Stimulated activated CD4-positive, alpha-beta T cell treated with anti-CD3 and anti-CD28 coated beads, Interleukin-4, amount 100 ng/mL, for 24 hours (primary cell): ENCODE measurements at regions not wholly inside any gene's neighbourhood (a gene's known extent, or its start where the extent isn't known, plus 50 kb on each side); places are given as distances from the start of the nearest gene placed in this dataset.
"Not testable (repeated sequence)": the region's sequence is repeated elsewhere in the genome, so short reads cannot be mapped to it uniquely, and the experiment has no call there.

Experiments used
- DNase-seq: peaks from one replicate; pipeline ENCODE4 v3.0.0-alpha.2; 2020

DNA sequence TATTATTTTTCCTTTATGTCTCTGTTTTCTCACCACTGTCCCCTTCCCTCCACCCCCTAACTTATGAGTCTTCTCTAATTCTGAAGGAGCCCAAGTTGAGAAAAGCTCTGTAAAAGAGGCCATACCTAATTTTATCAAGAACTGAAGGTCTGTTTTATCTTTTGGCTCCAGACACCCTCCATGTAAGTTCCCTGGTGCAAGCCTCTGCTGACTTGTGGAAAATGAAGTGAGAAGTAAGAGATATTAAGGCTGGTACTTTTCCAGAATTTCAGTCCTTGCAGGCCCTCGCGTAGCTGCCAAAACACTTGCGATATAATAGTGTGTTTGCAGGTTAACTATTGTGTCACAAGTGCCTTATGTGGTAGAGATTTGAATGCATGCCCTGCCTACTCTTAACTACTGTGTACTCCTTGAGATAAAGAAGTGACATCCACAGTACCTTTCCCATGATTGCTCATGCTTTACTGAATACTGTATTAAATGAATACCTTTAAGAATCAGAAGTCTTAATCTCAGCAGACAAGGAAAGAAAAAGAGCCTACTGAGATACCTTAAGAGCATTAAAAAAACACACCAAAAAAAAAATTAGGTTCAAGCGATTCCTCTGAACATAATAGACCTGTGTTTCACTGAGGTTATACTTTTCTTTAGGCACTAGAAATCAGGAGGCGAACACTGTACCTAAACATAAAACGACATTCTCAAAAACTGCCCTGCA is 143.6 kb upstream of the ZNF184 start:
- no peak for DNase-seq

DNA sequence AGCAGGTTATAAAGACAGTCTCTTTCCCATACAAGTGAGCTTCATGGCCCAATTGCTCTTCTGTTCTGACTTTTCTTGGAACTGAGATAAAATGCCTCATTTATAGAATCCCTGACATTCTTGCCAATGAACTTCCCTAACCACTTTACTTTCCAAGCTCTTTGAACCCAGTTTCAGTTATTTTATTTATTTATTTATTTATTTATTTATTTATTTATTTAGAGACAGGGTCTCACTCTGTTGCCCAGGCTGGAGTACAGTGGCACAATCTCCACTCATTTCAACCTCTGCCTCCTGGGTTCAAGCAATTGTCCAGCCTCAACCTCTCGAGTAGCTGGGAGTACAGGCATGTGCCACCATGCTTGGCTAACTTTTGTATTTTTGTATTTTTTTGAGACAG is 138.5 kb upstream of the ZNF184 start:
- DNase-seq, result no peak

DNA sequence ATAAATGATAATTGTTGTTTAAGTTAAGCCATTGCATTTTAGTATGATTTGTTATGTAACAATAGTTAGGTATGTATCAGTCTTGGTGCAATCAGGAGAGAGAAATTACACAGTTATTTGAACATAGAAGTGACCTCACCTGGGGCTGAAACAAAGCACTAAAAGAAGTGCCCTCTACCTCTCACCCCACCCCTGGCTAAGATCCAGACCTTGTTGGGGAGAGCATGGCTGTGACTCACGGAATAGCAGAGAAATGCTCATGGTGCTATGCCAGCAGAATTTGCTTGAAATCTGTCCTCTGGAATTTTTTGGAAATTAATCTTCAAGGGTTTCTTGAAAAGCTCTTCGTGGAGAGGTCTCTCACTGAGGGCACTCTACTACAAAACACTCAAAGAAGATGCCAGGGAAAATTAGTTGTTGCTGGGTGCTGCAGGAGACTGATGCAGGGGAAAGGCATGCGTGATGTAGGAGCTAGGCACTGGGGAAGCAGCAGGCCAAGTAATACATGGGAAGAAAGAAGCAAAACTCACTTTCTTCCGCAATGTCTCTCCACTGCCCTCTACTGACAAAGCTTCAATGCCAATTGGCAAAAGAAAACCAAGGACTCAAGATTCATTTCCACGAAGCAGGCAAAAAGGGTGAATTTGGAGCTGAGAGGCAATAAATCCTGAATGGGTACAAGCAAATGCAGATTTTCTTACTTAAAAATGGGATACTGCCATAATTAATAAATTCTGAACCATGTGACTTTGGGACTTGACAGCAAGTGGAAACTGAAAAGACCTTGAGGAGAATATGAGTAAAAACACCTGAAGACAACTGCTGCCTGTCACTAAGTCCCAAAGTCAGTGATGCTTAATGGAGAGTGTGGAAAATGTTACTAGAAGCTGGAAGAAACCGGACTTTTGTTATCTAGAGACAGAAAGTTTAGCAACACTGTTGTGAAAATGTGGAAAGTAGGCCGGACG is 136.3 kb upstream of the ZNF184 start:
- DNase-seq, result no peak

DNA sequence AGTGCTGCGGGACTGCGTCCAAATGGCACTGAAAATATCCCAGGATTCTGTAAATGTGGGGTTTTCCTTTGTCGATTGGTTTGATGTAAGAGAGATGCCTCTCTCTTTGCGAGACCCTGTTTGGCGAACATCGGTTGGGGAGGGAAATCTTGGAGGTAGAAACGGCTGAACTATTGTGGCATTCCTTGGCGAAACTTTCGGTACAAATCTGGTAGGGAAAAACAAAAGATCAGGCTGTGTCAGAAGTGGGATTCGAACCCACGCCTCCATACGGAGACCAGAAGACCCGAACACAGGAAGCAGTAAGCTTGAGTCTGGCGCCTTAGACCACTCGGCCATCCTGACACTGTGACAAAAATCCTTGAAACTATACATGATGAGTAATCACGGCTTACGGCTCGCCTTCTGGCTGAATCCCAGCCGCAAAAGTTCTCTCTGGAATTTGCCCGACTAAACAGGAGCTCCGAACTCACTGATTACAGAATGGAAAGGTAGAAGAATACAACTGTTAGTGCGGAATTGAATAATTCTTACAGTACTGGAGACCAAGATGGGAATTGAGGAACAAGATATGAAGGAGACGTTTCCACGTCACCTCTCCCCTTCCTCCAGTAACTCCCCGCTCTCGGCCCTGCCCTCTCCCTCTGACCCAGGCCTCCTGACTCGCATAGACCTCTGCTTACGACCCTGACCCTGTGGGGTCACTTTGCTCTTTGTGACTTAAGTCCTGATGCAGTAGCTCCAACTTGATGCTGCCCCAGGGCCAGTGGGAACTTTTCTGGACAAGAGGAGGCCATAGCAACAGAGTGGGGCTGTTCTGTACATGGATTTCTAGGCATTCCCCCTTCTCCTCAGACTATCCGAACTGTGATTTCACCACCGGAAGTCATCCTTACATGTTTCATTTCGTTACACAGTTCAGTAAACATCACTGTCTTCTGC is 132.8 kb upstream of the ZNF184 start:
- no peak for DNase-seq

DNA sequence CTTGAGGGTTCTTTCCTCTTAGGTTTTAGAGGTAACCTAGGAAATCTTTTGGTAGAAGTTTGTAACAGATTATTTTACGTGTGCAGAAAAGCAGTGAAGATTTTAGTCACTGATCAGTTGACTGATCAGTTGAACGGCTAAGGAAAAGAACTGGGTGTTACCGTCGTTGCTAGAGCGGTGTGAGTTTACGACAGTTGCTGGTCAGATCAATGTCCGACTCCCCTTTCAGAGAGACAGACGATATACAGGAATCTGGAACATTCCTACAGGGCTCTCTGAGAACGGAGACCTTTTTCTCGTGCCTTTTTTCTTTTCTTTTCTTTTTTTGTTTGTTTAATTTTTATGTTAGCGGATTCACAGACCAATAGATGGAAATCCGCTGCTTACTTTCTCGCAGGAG is 132.1 kb upstream of the ZNF184 start:
- no peak for DNase-seq

DNA sequence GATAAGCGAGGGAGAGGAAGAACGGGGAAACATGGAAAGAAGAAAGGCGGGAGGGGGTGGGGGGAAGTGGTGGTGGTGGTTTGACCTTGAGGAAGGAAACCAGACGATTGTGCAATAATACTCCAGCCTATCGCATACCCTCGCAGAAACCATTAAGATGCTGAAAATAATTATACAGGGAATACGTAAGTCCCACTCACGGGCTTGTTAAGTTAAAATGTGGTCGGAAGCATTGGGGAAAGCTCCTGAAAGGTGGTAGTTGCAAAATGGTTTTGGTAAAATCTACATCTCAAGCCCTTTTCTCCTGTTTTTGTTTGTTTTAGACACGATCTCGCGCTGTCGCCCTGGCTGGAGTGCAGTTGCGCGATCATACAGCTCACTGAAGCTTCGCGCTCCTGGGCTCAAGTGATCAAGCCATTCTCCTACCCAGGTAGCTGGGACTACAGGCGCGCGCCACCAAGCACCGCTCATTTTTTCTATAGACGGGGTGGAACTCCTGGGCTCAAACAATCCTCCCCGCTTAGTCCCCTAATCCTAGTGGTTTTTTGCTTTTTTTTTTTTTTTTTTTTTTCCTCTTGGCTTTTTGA is 128.9 kb upstream of the ZNF184 start:
- no peak for DNase-seq

DNA sequence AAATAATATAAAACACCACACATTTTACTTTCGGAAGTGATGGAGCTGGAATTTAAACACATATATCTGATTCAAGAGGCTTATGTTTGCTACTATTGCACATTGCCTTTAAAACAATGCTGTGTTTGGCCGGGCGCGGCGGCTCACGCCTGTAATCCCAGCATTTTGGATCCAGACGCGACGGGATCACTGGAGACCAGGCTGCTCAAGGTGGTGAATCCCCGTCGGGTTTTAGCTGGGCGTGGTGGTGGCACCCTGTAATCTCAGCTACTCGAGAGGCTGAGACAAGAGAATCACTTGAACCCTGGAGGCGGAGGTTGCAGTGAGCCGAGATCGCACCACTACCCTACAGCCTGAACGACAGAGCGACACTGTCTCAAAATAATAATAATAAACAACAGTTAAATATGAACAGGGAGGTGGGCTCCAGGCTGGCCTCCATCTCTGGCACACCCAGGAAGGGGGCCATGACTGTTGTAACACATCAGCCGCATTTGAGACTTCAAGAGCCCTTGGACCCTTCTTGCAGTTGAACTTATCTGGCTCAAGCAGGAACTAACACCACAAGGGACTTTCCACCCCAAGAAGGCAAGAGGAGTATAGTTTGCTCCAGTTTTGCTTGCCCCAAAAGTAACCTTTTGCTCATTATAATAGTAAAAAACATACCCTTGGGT is 127.1 kb upstream of the ZNF184 start:
- DNase-seq, result no peak

DNA sequence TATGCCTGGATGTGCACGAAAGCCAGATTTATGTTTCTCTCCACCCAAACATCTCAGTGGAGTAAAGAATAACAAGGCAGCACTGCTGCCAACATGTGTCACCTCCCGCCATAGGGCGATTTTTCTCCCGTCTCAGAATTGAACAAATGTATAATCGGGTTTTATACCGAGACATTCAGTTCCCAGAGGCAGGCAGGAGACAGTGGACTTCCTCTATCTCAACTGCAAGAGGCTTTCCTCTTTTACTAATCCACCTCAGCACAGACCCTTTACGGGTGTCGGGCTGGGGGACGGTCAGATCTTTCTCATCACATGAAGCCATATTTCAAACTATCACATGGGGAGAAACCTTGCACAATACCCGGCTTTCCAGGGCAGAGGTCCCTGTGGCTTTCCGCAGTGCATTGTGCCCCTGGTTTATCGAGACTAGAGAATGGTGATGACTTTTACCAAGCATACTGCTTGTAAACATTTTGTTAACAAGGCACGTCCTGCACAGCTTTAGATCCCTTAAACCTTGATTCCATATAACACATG is 124.2 kb upstream of the ZNF184 start:
- not testable (repeated sequence) for DNase-seq

DNA sequence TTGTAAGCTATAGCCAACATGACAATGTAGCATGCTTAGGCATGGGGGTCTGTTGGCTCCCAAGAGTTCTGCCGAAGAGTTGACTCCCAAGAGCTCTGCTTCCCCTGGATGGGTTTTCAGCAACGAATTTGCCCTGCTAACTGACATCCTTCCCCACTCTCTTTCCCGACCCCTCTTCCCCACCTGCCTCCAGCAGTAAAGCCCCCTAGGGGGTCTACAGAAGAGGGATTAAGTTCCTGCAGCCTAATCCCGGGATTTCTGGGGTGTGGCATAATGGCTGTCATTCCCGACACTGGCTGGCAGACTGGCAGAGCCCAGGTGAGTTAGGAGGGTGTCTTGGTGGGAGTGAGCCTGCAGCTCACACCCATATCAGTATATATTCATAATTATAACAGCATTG is 121.0 kb upstream of the ZNF184 start:
- DNase-seq, result no peak

DNA sequence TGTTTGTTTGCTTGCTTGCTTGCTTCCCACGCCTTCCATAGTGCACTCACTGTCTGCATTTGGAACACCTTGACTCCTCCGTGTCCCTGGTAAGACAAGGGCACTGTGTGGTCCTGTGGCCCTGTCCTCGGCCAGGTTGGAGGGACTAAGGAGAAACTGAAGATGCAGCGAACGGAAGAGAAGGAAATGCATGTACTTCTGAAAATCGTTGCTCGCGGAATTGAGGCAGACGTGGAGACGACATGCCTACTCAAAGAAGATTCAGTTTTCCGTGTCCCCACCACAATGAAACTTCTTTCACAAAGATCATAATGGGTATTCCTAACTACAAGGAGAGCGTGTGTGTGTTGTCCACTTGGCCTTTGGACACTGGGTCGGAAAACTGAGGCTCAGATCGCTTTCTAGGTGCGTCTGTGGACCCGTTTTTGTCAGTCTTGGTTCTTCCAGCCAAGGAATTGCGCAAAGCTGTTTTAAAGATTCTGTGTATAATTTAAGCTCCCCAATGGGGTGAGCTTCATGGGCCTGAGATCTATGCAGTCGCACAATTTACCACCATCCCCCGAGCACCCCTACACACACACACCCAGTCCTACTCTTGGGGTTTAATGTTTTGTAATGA is 120.4 kb upstream of the ZNF184 start:
- DNase-seq, result no peak

DNA sequence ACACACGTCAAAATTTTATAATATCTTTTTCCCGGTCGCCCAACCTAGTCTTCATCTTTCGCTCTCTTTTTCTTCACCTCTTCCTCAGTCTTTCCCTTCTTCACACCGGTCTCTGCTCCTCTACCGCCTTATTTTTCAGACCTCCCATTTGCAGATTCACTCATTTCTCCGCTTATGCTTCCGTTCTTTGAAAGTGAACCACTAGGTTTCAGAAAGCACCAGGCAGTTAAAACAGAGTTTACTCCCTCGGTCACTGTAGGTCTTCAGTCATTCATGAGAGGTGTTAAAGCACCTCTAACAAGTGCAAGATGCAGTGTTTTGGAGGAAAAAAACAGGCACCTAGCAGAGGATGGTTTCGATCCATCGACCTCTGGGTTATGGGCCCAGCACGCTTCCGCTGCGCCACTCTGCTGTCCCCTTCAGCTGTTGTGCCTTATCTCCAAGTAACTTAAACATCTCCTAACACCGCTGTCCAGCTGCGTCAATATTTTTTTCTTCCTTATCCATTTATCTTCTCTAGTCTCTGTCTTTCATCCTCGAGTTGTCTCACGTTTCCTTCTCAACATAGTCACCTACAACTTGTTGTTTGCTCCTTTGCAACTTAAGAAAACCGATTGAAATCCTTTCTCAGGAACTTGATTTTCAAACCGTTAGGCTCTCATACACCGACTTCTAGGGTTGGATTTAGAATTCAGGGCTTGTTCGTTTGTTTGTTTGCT is 119.7 kb upstream of the ZNF184 start:
- DNase-seq, result peak; percentile 50

DNA sequence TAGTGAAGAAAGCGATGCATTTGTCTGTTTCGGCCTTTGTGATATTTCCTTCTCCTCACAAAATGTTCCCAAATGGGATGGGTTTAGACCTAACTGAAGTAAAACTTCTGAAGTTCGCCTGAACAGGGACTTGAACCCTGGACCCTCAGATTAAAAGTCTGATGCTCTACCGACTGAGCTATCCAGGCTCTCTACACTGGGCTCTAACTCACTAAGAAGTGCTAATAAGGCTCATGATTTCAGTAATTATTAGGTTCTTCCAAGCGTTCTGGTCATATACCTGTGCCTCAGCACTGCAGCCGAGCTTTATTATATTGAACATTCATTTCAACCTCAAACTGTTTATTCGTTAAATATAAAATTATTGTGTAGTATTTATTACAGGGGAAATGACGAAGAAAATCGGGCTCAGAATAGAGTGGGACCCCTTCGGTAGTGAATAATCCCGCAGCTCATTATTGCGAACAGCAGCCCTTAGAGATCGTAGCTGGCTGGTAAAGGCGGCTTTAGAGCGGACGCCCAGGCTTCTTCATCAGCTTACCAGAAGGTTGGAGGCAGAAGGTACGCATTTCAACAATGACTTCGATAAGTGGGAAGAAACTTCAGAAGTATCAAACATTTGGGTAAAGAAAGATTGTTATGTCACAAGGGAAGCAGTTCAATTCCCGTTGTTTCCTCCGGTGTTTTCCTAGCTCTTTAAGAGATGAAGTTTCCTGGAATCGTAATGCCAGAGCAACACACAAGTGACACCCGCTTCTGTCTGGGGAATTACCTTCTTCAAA is 119.0 kb upstream of the ZNF184 start:
- no peak for DNase-seq

DNA sequence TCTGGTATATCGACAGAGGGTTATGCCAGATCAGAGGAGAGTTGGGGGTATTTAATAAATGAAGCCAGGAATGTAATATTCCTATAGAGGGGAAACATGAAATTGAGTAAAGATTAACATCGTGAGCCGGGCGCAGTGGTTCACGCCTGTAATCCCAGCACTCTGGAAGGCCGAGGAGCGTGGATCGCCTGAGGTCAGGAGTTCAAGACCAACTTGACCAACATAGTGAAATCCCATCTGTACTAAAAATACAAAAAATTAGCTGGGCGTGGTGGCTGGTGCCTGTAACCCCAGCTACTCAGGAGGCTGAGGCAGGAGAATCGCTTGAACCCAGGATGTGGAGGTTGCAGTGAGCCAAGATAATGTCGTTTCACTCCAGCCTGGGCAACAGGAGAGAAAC is 112.4 kb upstream of the ZNF184 start:
- DNase-seq, result not testable (repeated sequence)

DNA sequence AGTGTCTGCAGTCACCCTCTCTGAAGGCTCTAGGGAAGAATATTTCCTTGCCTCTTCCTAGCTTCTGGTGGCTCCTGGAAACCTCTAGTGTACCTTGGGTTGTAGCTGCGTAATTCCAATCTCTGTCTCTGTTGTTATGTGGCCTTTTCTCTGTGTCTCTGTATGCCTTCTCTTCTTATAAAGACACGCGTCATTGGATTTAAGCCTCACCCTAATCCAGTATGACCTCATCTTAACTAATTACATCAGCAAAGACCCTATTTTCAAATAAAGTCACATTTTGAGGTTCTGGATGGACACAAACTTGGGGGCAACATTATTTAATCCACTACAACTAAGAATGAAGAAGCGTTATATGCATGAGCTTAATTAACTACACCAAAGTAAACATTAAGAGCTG is 111.4 kb upstream of the ZNF184 start:
- no peak for DNase-seq

DNA sequence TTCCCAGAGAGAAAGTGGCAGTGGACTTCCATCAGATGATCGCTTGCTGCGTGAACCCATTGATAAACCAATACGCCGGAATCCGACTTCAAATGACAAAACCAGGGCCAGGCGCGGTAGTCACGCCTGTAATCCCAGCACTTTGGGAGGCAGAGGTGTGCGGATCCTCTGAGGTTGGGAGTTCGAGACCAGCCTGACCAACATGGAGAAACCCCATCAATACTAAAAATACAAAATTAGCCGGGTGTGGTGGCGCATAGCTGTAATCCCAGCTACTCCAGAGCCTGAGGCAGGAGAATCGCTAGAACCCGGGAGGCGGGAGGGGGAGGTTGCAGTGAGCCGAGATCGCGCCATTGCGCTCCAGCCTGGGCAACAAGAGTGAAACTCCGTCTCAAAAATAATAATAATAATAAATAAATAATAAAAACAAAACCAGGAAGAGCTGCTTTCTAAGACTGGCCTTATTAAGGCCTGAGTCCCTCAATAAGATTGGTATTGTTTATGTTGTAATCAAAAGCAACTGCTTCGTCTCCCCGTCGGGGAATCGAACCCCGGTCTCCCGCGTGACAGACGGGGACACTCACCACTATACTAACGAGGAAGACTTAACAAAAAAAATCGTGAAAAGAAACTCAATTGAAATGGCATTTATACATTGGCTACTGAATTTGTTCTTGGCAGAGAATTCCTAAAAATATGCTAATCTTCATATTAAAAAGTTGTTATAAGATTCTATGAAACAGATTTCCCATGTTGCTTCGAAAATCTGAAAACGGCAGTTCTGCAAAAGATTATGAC is 110.2 kb upstream of the ZNF184 start:
- peak; percentile 51 for DNase-seq

DNA sequence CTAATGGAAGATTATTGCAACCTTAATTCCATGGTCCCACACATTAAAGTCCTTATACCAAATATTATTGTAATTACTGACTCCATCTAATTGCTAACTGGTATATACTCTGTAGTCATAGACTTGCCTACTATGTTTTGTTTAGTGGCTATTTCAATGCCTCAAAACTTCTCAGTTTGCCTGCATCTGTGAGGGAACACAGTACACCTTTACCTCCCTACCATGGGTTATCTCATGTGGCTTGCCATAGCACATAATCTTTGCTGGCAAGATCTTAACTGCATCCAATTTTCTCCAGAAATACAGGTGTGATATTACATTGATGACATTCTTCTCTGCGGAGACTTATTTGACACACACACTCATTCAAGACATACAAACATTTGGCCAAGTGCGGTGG is 107.1 kb upstream of the ZNF184 start:
- DNase-seq, result no peak

DNA sequence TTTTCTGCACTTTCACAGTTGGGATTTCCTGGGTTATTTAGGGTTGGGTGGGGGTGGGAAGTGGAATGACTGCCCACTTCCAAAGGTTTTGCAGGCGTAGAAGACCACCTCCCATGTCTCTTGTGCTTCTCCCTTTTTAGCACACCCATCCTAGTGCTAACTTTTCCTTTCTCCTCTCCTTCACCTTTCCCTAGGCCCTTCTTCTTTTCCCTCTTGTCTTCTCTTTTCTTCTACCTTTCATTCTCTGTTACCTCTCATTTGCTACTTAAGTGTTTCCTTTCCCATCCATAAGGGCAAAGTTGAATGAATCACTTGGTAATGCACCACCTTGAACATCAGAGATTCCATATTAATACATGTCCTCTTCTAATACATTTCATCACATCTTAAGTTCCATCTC is 105.0 kb upstream of the ZNF184 start:
- DNase-seq, result no peak

DNA sequence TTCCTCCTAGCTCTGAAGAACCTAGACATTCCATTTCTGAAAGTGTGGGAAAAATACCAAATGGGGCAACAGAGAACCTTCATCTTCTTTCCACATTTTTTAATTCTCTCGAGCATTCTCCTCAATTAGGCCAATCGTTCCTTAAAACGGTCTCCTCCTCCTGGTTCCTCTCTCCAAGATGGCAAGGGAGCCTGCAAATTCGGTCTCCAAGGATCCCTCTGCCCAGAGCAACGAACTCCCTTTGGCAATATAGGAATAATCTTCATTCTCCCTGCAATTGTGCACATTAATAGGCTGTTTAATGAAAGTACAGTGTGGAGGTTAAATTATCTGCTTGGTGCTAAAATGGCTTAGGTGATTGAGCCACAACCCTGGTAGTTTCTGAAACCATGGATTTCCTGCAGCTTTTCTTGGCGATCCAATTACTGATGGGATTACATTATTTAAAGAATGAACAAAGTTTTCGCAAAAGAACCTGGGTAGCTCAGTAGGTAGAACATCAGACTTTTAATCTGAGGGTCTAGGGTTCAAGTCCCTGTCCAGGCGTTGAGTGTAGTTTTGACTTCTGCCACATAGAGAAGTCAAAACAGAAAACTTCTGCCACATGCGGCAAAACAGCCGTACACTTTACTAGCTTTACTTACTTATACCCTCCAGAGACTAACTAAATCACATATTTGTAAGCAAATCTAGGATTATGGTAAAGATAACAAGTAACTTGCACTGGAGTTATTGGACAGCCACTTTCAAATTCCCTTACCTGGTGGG is 102.9 kb upstream of the ZNF184 start:
- no peak for DNase-seq
